Trophoblast cell (in vitro differentiated cells and primary cell): ENCODE measurements at regions not wholly inside any gene's neighbourhood (a gene's known extent, or its start where the extent isn't known, plus 50 kb on each side); places are given as distances from the start of the nearest gene placed in this dataset.

Source experiments
- DNase-seq, 2 donors: peaks; one replicate each; pipeline ENCODE4 v3.0.0-alpha.2; 2016
- H2AFZ ChIP-seq: 2 replicates; pipeline ENCODE4 v1.6.1; 2013; ENCODE audit warnings: low read length, moderate library complexity, mild to moderate bottlenecking; ENCODE audit not compliant: insufficient read depth, poor library complexity
- H2AK5ac ChIP-seq: 2 replicates; pipeline ENCODE4 v1.6.1; 2013; ENCODE audit warnings: mild to moderate bottlenecking, low read length
- H2BK120ac ChIP-seq: 2 replicates; pipeline ENCODE4 v1.6.1; 2013; ENCODE audit warnings: low read length, mild to moderate bottlenecking, moderate library complexity; ENCODE audit not compliant: insufficient read depth, poor library complexity
- H2BK12ac ChIP-seq: 2 replicates; pipeline ENCODE4 v1.6.1; 2013; ENCODE audit warnings: mild to moderate bottlenecking, low read length, moderate library complexity
- H2BK5ac ChIP-seq: 2 replicates; pipeline ENCODE4 v1.6.1; 2013; ENCODE audit warnings: low read length, low read depth, moderate library complexity, mild to moderate bottlenecking; ENCODE audit not compliant: poor library complexity
- H3K14ac ChIP-seq: 2 replicates; pipeline ENCODE4 v1.6.1; 2013; ENCODE audit warnings: mild to moderate bottlenecking, low read length
- H3K18ac ChIP-seq: 2 replicates; pipeline ENCODE4 v1.6.1; 2013; ENCODE audit warnings: mild to moderate bottlenecking, low read length
- H3K23ac ChIP-seq: 2 replicates; pipeline ENCODE4 v1.6.1; 2013; ENCODE audit warnings: low read length
- H3K27ac ChIP-seq: 2 replicates; pipeline ENCODE4 v1.5.1; 2013; ENCODE audit warnings: low read depth, mild to moderate bottlenecking, inconsistent platforms, low read length, moderate library complexity
- H3K27me3 ChIP-seq: 2 replicates; pipeline ENCODE4 v1.6.1; 2013; ENCODE audit warnings: inconsistent platforms, mild to moderate bottlenecking, low read length, moderate library complexity; ENCODE audit not compliant: insufficient read depth
- H3K36me3 ChIP-seq, 2 experiments: 1 replicate in 1 of 2; 2 replicates in 1 of 2; pipeline ENCODE4 v1.6.1; 2013; ENCODE audit warnings: low read length in 2 of 2, mild to moderate bottlenecking in 2 of 2, moderate library complexity in 1 of 2; ENCODE audit not compliant: insufficient read depth in 2 of 2, control insufficient read depth in 1 of 2
- H3K4ac ChIP-seq: 2 replicates; pipeline ENCODE4 v1.6.1; 2013; ENCODE audit warnings: low read depth, mild to moderate bottlenecking, low read length, moderate library complexity
- H3K4me1 ChIP-seq, 2 experiments: 1 replicate in 1 of 2; 2 replicates in 1 of 2; pipeline ENCODE4 v1.6.1; 2013; ENCODE audit warnings: low read length in 2 of 2, mild to moderate bottlenecking in 2 of 2, moderate library complexity in 1 of 2; ENCODE audit not compliant: insufficient read depth in 2 of 2, control insufficient read depth in 1 of 2
- H3K4me2 ChIP-seq: 2 replicates; pipeline ENCODE4 v1.6.1; 2013; ENCODE audit warnings: inconsistent platforms, mild to moderate bottlenecking, low read length, moderate library complexity
- H3K4me3 ChIP-seq: 2 replicates; pipeline ENCODE4 v1.5.1; 2013; ENCODE audit warnings: mild to moderate bottlenecking, low read depth, low read length, inconsistent platforms
- H3K79me1 ChIP-seq: one replicate; pipeline ENCODE4 v1.6.1; 2013; ENCODE audit warnings: low read length
- H3K79me2 ChIP-seq: 2 replicates; pipeline ENCODE4 v1.6.1; 2013; ENCODE audit warnings: low read length, mild to moderate bottlenecking; ENCODE audit not compliant: control insufficient read depth, insufficient read depth, poor library complexity
- H3K9ac ChIP-seq: 2 replicates; pipeline ENCODE4 v1.6.1; 2013; ENCODE audit warnings: mild to moderate bottlenecking, low read length
- H3K9me3 ChIP-seq: 2 replicates; pipeline ENCODE4 v1.6.1; 2013; ENCODE audit warnings: low read depth, mild to moderate bottlenecking, control low read depth, inconsistent platforms, low read length; ENCODE audit not compliant: insufficient read depth
- H4K12ac ChIP-seq: 2 replicates; pipeline ENCODE4 v1.6.1; 2013; ENCODE audit warnings: low read depth, mild to moderate bottlenecking, low read length, moderate library complexity
- H4K8ac ChIP-seq: 2 replicates; pipeline ENCODE4 v1.6.1; 2013; ENCODE audit warnings: low read depth, mild to moderate bottlenecking, low read length, moderate library complexity
- H4K91ac ChIP-seq: one replicate; pipeline ENCODE4 v1.6.1; 2013; ENCODE audit warnings: low read depth, mild to moderate bottlenecking, low read length, moderate library complexity
- WGBS: extraction: QIAGEN DNeasy Blood & Tissue Kit; methylation state at CpG from one replicate; pipeline ENCODE4 v1.1.7; 2013; ENCODE audit warnings: missing lambda C conversion rate; ENCODE audit not compliant: insufficient read length, insufficient coverage; ENCODE audit errors: extremely low coverage; 5-methylcytosine and 5-hydroxymethylcytosine counted together

- no peak overlapping the region for H3K18ac ChIP-seq
- no CpG with 5 or more reads among the region's 3 CpGs for WGBS
- H2AFZ ChIP-seq, result no peak overlapping the region
- H3K4ac ChIP-seq, result no peak overlapping the region
- no peak overlapping the region for H3K23ac ChIP-seq
- no peak overlapping the region for H3K4me3 ChIP-seq
- no peak overlapping the region for H2AK5ac ChIP-seq
- no peak overlapping the region for H3K9ac ChIP-seq
- H3K27ac ChIP-seq, result no peak overlapping the region
- no peaks in the 10 kb centered on the region for H3K36me3 ChIP-seq
- no peak overlapping the region for H4K8ac ChIP-seq
- no peak overlapping the region for H2BK5ac ChIP-seq
- no peaks in the 10 kb centered on the region for H3K4me1 ChIP-seq
- no peak overlapping the region for H3K14ac ChIP-seq
- no peak overlapping the region for H2BK12ac ChIP-seq
- H3K79me2 ChIP-seq, result no peaks in the 10 kb centered on the region
- H2BK120ac ChIP-seq, result no peak overlapping the region
- no peak overlapping the region for H3K4me2 ChIP-seq
- H4K12ac ChIP-seq, result no peak overlapping the region
- H3K9me3 ChIP-seq, result peaks cover 4% of the 10 kb centered on the region
- no peak for DNase-seq
- H3K79me1 ChIP-seq, result no peaks in the 10 kb centered on the region
- no peaks in the 10 kb centered on the region for H3K27me3 ChIP-seq
- H4K91ac ChIP-seq, result no peak overlapping the region
Measured at GRCh38 chr16:26673011-26673410, 393.7 kb upstream of the C16orf82 start.

- WGBS, result no CpG with 5 or more reads among the region's 4 CpGs
- Histone ChIP-seq H2AFZ (no peak overlapping the region), H4K12ac (no peak overlapping the region), H3K4me3 (no peak overlapping the region), H3K36me3 (no peaks in the 10 kb centered on the region), H4K8ac (no peak overlapping the region), H3K4ac (no peak overlapping the region), H2BK12ac (no peak overlapping the region), H3K27me3 (no peaks in the 10 kb centered on the region), H3K4me2 (no peak overlapping the region), H3K9ac (no peak overlapping the region), H4K91ac (no peak overlapping the region), H3K27ac (no peak overlapping the region), H3K18ac (no peak overlapping the region), H2AK5ac (no peak overlapping the region), H3K14ac (no peak overlapping the region), H3K4me1 (no peaks in the 10 kb centered on the region), H2BK5ac (no peak overlapping the region), H3K9me3 (no peaks in the 10 kb centered on the region), H3K79me1 (no peaks in the 10 kb centered on the region), H3K79me2 (no peaks in the 10 kb centered on the region), H3K23ac (no peak overlapping the region), H2BK120ac (no peak overlapping the region)
- no peak for DNase-seq
Measured at GRCh38 chr16:26680671-26681070, 386.1 kb upstream of the C16orf82 start.

- no peaks in the 10 kb centered on the region for H3K36me3 ChIP-seq
- no peak overlapping the region for H2AFZ ChIP-seq
- WGBS, result no CpG with 5 or more reads among the region's 2 CpGs
Measured at GRCh38 chr16:26688105-26688504, 378.6 kb upstream of the C16orf82 start.

GRCh38 chr16:26688699-26689098, 378.0 kb upstream of the C16orf82 start:
- no peak overlapping the region for H3K4me3 ChIP-seq
- no peak overlapping the region for H3K27ac ChIP-seq
- H3K79me1 ChIP-seq, result no peaks in the 10 kb centered on the region
- no peaks in the 10 kb centered on the region for H3K79me2 ChIP-seq
- H3K9me3 ChIP-seq, result no peaks in the 10 kb centered on the region
- no peak overlapping the region for H2BK12ac ChIP-seq
- no peak overlapping the region for H3K4me2 ChIP-seq
- no peak overlapping the region for H4K12ac ChIP-seq
- H4K91ac ChIP-seq, result no peak overlapping the region
- no peak overlapping the region for H2BK120ac ChIP-seq
- no peak overlapping the region for H3K9ac ChIP-seq
- H2BK5ac ChIP-seq, result no peak overlapping the region
- no peak overlapping the region for H2AK5ac ChIP-seq
- H3K4ac ChIP-seq, result no peak overlapping the region
- WGBS, result no CpG with 5 or more reads among the region's 7 CpGs
- no peaks in the 10 kb centered on the region for H3K4me1 ChIP-seq
- no peak overlapping the region for H3K18ac ChIP-seq
- no peak overlapping the region for H3K23ac ChIP-seq
- H3K27me3 ChIP-seq, result no peaks in the 10 kb centered on the region
- no peaks in the 10 kb centered on the region for H3K36me3 ChIP-seq
- H2AFZ ChIP-seq, result no peak overlapping the region
- no peak overlapping the region for H4K8ac ChIP-seq
- DNase-seq, result no peak
- no peak overlapping the region for H3K14ac ChIP-seq

More at GRCh38 chr16:26688105-26688504, 378.6 kb upstream of the C16orf82 start:
- H2AK5ac ChIP-seq, result no peak overlapping the region
- no peak overlapping the region for H2BK5ac ChIP-seq
- no peak overlapping the region for H3K23ac ChIP-seq
- H3K27me3 ChIP-seq, result no peaks in the 10 kb centered on the region
- H3K4me3 ChIP-seq, result no peak overlapping the region
- no peaks in the 10 kb centered on the region for H3K4me1 ChIP-seq
- H4K8ac ChIP-seq, result no peak overlapping the region
- no peak overlapping the region for H3K4me2 ChIP-seq
- H4K91ac ChIP-seq, result no peak overlapping the region
- no peak overlapping the region for H2BK12ac ChIP-seq
- H3K4ac ChIP-seq, result no peak overlapping the region
- no peak overlapping the region for H4K12ac ChIP-seq
- no peak overlapping the region for H3K14ac ChIP-seq
- H3K18ac ChIP-seq, result no peak overlapping the region
- H3K9me3 ChIP-seq, result no peaks in the 10 kb centered on the region
- H3K79me2 ChIP-seq, result no peaks in the 10 kb centered on the region
- no peak overlapping the region for H3K9ac ChIP-seq
- no peak overlapping the region for H2BK120ac ChIP-seq
- no peak for DNase-seq
- no peaks in the 10 kb centered on the region for H3K79me1 ChIP-seq
- H3K27ac ChIP-seq, result no peak overlapping the region
